HG03520 (cell line): ENCODE measurements at regions not wholly inside any gene's neighbourhood (a gene's known extent, or its start where the extent isn't known, plus 50 kb on each side); places are given as distances from the start of the nearest gene placed in this dataset.
"Not testable (repeated sequence)": the region's sequence is repeated elsewhere in the genome, so short reads cannot be mapped to it uniquely, and the experiment has no call there.

Source experiments
- ATAC-seq: cut with Tn5 transposase; IDR thresholded peaks from one replicate; pipeline ENCODE4 v1.9.1; 2021; ENCODE audit warnings: mild to moderate bottlenecking, moderate library complexity; ENCODE audit not compliant: unreplicated experiment

DNA sequence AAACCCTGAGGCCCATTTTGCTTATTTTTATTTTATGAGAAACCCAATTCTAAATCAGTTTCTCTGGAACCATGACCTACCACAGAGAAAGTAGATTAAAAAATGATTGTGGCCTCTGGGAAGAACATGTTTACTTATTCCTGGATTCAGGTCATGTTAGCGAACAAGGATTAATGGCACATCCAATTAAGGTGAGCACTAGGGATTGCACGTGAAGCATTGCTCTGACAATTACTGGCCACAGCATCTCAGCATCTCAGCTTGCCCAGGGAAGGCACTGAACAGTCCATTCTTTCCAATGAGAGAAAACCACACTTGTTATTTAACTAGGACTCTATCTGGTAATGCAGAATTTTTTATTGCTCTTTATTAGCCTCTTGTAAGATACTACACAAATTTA, 119.8 kb downstream of the ZNF330 start:
- no peak for ATAC-seq

DNA sequence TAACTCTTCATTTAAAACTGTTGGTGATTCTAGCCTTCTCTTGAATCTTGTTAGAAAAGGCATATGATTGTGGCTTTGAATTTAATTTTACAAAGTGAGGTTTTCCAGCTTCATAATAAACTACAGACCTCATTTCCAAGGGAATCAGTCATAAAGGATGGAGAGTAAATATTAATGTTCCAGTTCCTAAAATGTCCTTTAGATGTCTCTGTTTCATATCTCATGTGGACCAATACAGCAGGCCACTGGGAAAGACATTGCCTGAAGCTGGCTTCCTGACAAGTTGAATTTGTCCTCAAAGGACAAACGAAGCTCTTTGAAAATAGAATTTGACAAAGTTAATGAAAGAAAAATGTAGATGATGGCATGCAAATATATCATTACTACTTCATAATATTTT, 125.4 kb downstream of the ZNF330 start:
- no peak for ATAC-seq

DNA sequence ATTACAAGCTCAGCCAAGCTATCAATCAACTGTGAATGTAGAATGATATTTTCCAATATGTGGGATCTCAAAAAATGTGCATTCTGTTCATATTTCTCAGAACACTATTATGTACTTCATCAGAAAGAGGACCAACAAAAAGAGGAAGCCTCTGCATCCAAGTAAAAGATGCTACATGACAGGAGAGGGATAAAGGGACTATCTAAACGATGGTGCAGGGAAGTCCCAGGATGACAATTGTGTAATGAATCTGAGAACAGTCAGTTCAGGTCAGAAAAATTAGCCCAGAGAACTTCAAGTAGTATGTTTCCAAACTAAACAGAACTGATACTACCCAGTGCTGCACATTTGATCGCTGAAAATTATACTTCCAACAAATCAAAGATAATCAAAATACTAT, 127.0 kb downstream of the ZNF330 start:
- no peak for ATAC-seq

GRCh38 chr4:141348125-141348524, 127.4 kb downstream of the ZNF330 start:
- ATAC-seq: peak; percentile 49

GRCh38 chr4:141348573-141348972, 127.9 kb downstream of the ZNF330 start:
- peak; percentile 23 for ATAC-seq

GRCh38 chr4:141349236-141349635, 128.5 kb downstream of the ZNF330 start:
- no peak for ATAC-seq

GRCh38 chr4:141350122-141350905, 129.6 kb downstream of the ZNF330 start:
- ATAC-seq: no peak

- no peak for ATAC-seq
Measured at GRCh38 chr4:141352331-141352730, 131.6 kb downstream of the ZNF330 start.

- no peak for ATAC-seq
Measured at GRCh38 chr4:141352909-141353525, 132.3 kb downstream of the ZNF330 start.

DNA sequence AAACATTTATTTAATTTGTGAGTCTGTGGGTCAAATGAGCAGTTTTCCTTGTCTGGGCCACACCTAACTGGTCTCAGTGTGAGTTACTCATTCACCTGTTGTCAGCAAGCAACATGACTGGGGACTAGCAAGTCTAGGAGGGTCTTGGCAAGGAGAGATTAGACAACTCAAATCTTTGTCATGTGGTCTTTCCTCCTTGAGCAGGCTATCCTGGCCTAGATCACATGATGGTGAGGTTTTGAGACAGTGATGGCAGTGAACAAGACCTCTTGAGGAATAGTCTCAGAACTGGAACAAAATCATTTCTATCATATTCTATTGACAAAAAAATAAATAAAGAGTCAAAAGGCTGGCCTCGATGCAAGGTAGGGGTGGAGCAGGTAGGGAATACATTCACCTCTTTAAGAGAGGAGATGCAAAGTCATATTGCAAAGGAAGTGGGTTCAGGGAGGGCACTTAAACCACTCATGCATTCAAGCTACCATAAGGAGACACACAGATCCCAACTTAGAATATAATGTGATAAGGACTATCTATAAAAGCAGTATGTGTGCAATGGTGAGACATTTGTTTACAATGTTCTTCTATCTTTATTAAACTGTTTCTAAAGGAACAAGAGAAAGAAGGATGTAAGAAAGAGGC, 135.7 kb downstream of the ZNF330 start:
- no peak for ATAC-seq

DNA sequence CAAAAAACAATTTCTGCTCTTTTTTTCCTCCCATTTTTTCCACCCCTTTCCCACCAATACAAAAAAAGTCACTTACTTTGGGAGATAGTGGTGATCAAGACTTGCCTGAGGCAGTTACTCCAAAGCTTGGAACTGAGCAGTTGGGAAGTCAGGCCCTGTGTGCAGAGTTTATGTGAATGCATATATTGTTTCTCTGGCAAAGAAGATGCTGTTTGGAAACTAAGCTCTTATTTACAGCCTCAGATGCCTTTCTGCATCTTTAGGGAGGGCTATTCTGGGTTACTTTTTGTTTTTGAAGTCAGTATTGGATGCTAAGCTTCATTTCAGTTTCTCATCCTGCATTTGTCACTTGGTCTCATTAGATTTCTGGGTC, 136.3 kb downstream of the ZNF330 start:
- no peak for ATAC-seq

DNA sequence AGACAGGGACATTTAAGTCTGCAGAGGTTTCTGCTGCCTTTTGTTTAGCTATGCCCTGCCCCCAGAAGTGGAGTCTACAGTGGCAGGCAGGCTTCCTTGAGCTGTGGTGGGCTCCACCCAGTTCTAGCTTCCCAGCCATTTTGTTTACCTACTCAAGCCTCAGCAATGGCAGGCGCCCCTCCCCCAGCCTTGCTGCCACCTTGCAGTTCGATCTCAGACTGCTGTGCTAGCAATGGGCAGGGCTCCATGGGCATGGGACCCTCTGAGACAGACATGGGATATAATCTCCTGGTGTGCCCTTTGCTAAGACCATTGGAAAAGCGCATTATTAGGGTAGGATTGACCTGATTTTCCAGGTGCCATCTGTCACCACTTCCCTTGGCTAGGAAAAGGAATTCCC, 147.5 kb downstream of the ZNF330 start:
- ATAC-seq: not testable (repeated sequence)

DNA sequence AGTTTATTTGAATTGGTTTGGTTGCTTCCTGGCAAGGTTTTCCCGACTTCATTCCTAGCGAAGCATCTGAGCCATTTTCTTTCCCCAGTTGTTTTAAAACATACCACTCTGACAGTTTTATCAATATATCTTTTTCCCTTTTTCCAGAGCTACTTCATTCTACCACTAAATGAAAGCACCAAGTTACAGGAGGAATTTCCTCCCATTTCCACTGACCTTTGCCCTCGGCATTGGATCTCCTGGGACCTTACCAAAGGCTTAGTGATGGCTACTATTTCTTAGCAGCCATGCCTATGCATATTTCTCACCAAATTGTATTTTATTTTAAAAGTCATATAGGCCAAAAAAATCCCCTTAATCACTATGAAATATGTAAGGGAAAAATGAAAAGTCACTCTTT, 150.5 kb downstream of the ZNF330 start:
- ATAC-seq: no peak

GRCh38 chr4:141375855-141376254, 155.2 kb downstream of the ZNF330 start:
- no peak for ATAC-seq

- peak; percentile 65 for ATAC-seq
Measured at GRCh38 chr4:141376769-141377168, 156.1 kb downstream of the ZNF330 start.

DNA sequence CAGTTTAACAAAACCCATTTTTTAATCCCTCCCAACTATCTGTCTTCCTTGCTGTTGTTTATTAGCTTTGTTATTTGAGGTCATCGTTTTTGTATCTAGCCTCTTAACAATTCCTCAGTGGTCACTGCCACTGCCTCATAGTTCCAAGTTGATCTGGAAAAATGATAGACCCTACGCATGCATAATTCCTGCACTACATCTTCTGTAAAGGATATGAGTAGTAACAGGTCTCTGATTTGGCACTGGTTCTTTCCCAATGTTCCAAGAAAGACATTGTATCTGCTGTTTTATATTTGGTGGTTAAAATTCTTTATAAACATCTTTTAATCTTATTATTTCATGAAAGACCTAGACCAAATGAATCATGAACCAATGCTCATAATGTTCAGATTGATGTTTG, 166.6 kb downstream of the ZNF330 start:
- no peak for ATAC-seq

DNA sequence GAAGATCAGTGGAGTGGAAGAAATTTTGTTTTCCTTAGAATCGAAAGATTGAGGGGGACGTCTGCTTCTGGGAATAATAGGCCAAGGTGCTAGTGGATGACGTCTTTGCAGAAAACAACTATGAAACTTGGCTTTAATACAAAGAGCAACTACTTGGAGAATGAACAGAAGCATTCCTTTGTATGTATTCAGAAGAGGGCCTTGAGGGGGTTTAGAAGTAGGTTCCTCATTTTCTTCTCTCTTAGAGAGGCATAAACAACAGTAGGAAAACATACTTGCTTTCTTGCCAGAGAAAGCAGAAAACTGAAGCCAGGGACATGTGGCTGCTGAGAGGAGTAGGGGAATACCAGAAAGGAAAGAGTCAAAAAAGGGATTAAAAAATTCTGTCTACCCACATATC, 167.8 kb downstream of the ZNF330 start:
- ATAC-seq: no peak

DNA sequence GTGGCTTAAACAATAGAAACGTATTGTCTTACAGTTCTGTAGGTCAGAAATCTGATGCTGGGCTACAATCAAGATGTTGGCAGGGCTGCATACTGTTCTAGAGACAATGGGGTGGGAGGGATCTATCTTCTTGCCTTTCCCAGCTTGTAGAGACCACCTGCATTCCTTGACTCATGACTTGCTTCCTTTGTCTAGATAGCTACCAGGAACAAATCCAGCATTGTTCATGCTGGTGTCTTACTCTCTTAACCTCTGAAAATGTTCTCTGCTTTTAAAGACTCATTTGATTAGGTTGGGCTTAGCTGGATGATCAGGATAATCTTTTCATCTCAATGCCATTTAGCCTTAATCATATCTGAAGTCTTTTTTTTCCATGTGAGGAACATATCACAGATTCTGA, 169.0 kb downstream of the ZNF330 start:
- ATAC-seq: no peak

- no peak for ATAC-seq
Measured at GRCh38 chr4:141390571-141390970, 169.9 kb downstream of the ZNF330 start.

DNA sequence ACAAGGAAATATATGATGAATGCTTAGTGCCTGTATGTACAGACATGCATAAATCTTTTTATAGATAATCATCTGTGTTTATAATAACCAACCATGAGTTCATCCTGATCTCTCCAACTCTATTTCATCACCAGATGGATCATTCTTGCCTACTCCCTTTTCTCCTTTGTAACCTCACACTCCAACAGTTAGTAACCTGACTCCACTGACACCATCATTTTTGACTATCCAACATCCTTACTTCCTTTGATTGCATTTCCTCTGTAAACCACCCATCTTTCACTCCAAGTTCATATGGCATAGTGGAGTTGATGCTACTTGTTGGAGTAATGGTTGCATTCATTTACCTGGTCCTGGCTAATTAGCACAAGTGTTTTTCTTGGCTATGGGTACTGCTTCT, 170.6 kb downstream of the ZNF330 start:
- ATAC-seq: no peak

GRCh38 chr4:141391771-141392170, 171.1 kb downstream of the ZNF330 start:
- no peak for ATAC-seq

GRCh38 chr4:141395246-141395830, 174.6 kb downstream of the ZNF330 start:
- ATAC-seq: no peak
